ENCODE measurements at regions not wholly inside any gene's neighbourhood (a gene's known extent, or its start where the extent isn't known, plus 50 kb on each side); places are given as distances from the start of the nearest gene placed in this dataset.

- Histone ChIP-seq H3K9me3 (ENCODE audit: low read depth, low read length) (no peaks in the 10 kb centered on the region), H3K4me1 (ENCODE audit: insufficient read depth, low read length) (no peaks in the 10 kb centered on the region), H3K27me3 (ENCODE audit: insufficient read depth, low read length) (no peaks in the 10 kb centered on the region), H3K4me3 (ENCODE audit: low read length) (no peak overlapping the region)
Measured at GRCh38 chr3:117631781-117632180, 922.2 kb downstream of the TUSC7 start.

- H3K4me1 ChIP-seq (ENCODE audit: insufficient read depth, low read length): no peaks in the 10 kb centered on the region
- no peak overlapping the region for H3K4me3 ChIP-seq (ENCODE audit: low read length)
- H3K9me3 ChIP-seq (ENCODE audit: low read depth, low read length): no peaks in the 10 kb centered on the region
- H3K27me3 ChIP-seq (ENCODE audit: insufficient read depth, low read length): no peaks in the 10 kb centered on the region
Measured at GRCh38 chr3:117632191-117632590, 922.6 kb downstream of the TUSC7 start.

- Histone ChIP-seq H3K27me3 (ENCODE audit: insufficient read depth, low read length) (no peaks in the 10 kb centered on the region), H3K4me1 (ENCODE audit: insufficient read depth, low read length) (no peaks in the 10 kb centered on the region), H3K9me3 (ENCODE audit: low read depth, low read length) (no peaks in the 10 kb centered on the region), H3K4me3 (ENCODE audit: low read length) (no peak overlapping the region)
Measured at GRCh38 chr3:117633207-117633606, 923.6 kb downstream of the TUSC7 start.

GRCh38 chr3:117637666-117638065 is 928.1 kb downstream of the TUSC7 start:
- Histone ChIP-seq H3K4me1 (ENCODE audit: insufficient read depth, low read length) (no peaks in the 10 kb centered on the region), H3K9me3 (ENCODE audit: low read depth, low read length) (no peaks in the 10 kb centered on the region), H3K4me3 (ENCODE audit: low read length) (no peak overlapping the region), H3K27me3 (ENCODE audit: insufficient read depth, low read length) (no peaks in the 10 kb centered on the region)

GRCh38 chr3:117644203-117644602 is 934.6 kb downstream of the TUSC7 start:
- Histone ChIP-seq H3K27me3 (ENCODE audit: insufficient read depth, low read length) (no peaks in the 10 kb centered on the region), H3K4me3 (ENCODE audit: low read length) (no peak overlapping the region), H3K9me3 (ENCODE audit: low read depth, low read length) (no peaks in the 10 kb centered on the region), H3K4me1 (ENCODE audit: insufficient read depth, low read length) (no peaks in the 10 kb centered on the region)

- Histone ChIP-seq H3K27me3 (ENCODE audit: insufficient read depth, low read length) (no peaks in the 10 kb centered on the region), H3K9me3 (ENCODE audit: low read depth, low read length) (no peaks in the 10 kb centered on the region), H3K4me3 (ENCODE audit: low read length) (no peak overlapping the region), H3K4me1 (ENCODE audit: insufficient read depth, low read length) (no peaks in the 10 kb centered on the region)
Measured at GRCh38 chr3:117645561-117646242, 936.1 kb downstream of the TUSC7 start.

GRCh38 chr3:117647435-117647834 is 937.9 kb downstream of the TUSC7 start:
- Histone ChIP-seq H3K4me1 (ENCODE audit: insufficient read depth, low read length) (no peaks in the 10 kb centered on the region), H3K27me3 (ENCODE audit: insufficient read depth, low read length) (no peaks in the 10 kb centered on the region), H3K4me3 (ENCODE audit: low read length) (no peak overlapping the region), H3K9me3 (ENCODE audit: low read depth, low read length) (no peaks in the 10 kb centered on the region)

- Histone ChIP-seq H3K9me3 (ENCODE audit: low read depth, low read length) (no peaks in the 10 kb centered on the region), H3K4me1 (ENCODE audit: insufficient read depth, low read length) (no peaks in the 10 kb centered on the region), H3K4me3 (ENCODE audit: low read length) (no peak overlapping the region), H3K27me3 (ENCODE audit: insufficient read depth, low read length) (no peaks in the 10 kb centered on the region)
Measured at GRCh38 chr3:117651246-117651645, 941.7 kb downstream of the TUSC7 start.

GRCh38 chr3:117656391-117656790 is 946.8 kb downstream of the TUSC7 start:
- H3K4me1 ChIP-seq (ENCODE audit: insufficient read depth, low read length): no peaks in the 10 kb centered on the region
- H3K27me3 ChIP-seq (ENCODE audit: insufficient read depth, low read length): no peaks in the 10 kb centered on the region
- H3K4me3 ChIP-seq (ENCODE audit: low read length): no peak overlapping the region
- H3K9me3 ChIP-seq (ENCODE audit: low read depth, low read length): no peaks in the 10 kb centered on the region

- Histone ChIP-seq H3K4me1 (ENCODE audit: insufficient read depth, low read length) (no peaks in the 10 kb centered on the region), H3K4me3 (ENCODE audit: low read length) (no peak overlapping the region)
Measured at GRCh38 chr3:117657278-117657677, 947.7 kb downstream of the TUSC7 start.

GRCh38 chr3:117660941-117661817 is 951.6 kb downstream of the TUSC7 start:
- Histone ChIP-seq H3K9me3 (ENCODE audit: low read depth, low read length) (no peaks in the 10 kb centered on the region), H3K4me1 (ENCODE audit: insufficient read depth, low read length) (no peaks in the 10 kb centered on the region), H3K27me3 (ENCODE audit: insufficient read depth, low read length) (no peaks in the 10 kb centered on the region), H3K4me3 (ENCODE audit: low read length) (no peak overlapping the region)

More at GRCh38 chr3:117657278-117657677, 947.7 kb downstream of the TUSC7 start:
- Histone ChIP-seq H3K27me3 (ENCODE audit: insufficient read depth, low read length) (no peaks in the 10 kb centered on the region), H3K9me3 (ENCODE audit: low read depth, low read length) (no peaks in the 10 kb centered on the region)

GRCh38 chr3:117661818-117662095 is 952.2 kb downstream of the TUSC7 start:
- Histone ChIP-seq H3K4me3 (ENCODE audit: low read length) (no peak overlapping the region), H3K27me3 (ENCODE audit: insufficient read depth, low read length) (no peaks in the 10 kb centered on the region)

GRCh38 chr3:117665296-117665695 is 955.7 kb downstream of the TUSC7 start:
- H3K4me1 ChIP-seq (ENCODE audit: insufficient read depth, low read length): no peaks in the 10 kb centered on the region

More at GRCh38 chr3:117661818-117662095, 952.2 kb downstream of the TUSC7 start:
- no peaks in the 10 kb centered on the region for H3K9me3 ChIP-seq (ENCODE audit: low read depth, low read length)
- H3K4me1 ChIP-seq (ENCODE audit: insufficient read depth, low read length): no peaks in the 10 kb centered on the region

GRCh38 chr3:117666325-117666724 is 956.7 kb downstream of the TUSC7 start:
- Histone ChIP-seq H3K4me1 (ENCODE audit: insufficient read depth, low read length) (no peaks in the 10 kb centered on the region), H3K4me3 (ENCODE audit: low read length) (no peak overlapping the region), H3K27me3 (ENCODE audit: insufficient read depth, low read length) (no peaks in the 10 kb centered on the region), H3K9me3 (ENCODE audit: low read depth, low read length) (no peaks in the 10 kb centered on the region)

More at GRCh38 chr3:117665296-117665695, 955.7 kb downstream of the TUSC7 start:
- H3K9me3 ChIP-seq (ENCODE audit: low read depth, low read length): no peaks in the 10 kb centered on the region
- H3K27me3 ChIP-seq (ENCODE audit: insufficient read depth, low read length): no peaks in the 10 kb centered on the region
- no peak overlapping the region for H3K4me3 ChIP-seq (ENCODE audit: low read length)

- Histone ChIP-seq H3K4me1 (ENCODE audit: insufficient read depth, low read length) (no peaks in the 10 kb centered on the region), H3K9me3 (ENCODE audit: low read depth, low read length) (no peaks in the 10 kb centered on the region), H3K4me3 (ENCODE audit: low read length) (no peak overlapping the region), H3K27me3 (ENCODE audit: insufficient read depth, low read length) (no peaks in the 10 kb centered on the region)
Measured at GRCh38 chr3:117666812-117667211, 957.2 kb downstream of the TUSC7 start.

- Histone ChIP-seq H3K4me3 (ENCODE audit: low read length) (no peak overlapping the region), H3K27me3 (ENCODE audit: insufficient read depth, low read length) (no peaks in the 10 kb centered on the region), H3K4me1 (ENCODE audit: insufficient read depth, low read length) (no peaks in the 10 kb centered on the region), H3K9me3 (ENCODE audit: low read depth, low read length) (no peaks in the 10 kb centered on the region)
Measured at GRCh38 chr3:117669774-117670173, 960.2 kb downstream of the TUSC7 start.

All from mononuclear cell (primary cell).